ENCODE measurements at regions not wholly inside any gene's neighbourhood (a gene's known extent, or its start where the extent isn't known, plus 50 kb on each side); places are given as distances from the start of the nearest gene placed in this dataset.

DNA sequence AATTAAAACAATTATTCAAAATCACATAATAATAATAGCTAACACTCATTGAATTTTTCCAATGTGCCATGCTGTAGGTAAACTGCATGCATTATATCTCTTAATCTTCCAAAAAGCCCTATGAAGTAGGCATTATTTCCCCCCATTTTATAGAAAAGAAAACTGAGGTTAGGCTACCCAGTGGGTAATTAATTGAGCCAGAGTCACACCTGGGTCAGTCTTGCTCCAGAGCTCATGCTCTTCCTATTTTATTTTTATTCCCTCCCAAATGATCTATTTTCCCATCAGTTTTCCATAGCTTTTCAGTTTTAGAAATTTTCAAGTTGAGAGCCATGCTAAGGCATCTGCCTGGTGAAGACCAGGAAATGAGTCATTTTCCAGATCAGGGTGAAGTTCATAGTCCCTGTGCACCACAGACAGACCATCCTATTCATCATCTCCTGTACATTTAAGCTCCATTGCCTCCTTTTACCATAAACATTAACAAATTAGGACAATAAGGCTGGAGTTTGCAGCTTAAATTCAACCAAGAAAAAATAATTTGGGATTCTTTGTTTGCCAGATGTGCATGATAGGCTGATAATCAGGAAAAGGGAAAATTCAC lies 417.3 kb downstream of the OTOL1 start (continued):
- TF ChIP-seq, protein P1, sequence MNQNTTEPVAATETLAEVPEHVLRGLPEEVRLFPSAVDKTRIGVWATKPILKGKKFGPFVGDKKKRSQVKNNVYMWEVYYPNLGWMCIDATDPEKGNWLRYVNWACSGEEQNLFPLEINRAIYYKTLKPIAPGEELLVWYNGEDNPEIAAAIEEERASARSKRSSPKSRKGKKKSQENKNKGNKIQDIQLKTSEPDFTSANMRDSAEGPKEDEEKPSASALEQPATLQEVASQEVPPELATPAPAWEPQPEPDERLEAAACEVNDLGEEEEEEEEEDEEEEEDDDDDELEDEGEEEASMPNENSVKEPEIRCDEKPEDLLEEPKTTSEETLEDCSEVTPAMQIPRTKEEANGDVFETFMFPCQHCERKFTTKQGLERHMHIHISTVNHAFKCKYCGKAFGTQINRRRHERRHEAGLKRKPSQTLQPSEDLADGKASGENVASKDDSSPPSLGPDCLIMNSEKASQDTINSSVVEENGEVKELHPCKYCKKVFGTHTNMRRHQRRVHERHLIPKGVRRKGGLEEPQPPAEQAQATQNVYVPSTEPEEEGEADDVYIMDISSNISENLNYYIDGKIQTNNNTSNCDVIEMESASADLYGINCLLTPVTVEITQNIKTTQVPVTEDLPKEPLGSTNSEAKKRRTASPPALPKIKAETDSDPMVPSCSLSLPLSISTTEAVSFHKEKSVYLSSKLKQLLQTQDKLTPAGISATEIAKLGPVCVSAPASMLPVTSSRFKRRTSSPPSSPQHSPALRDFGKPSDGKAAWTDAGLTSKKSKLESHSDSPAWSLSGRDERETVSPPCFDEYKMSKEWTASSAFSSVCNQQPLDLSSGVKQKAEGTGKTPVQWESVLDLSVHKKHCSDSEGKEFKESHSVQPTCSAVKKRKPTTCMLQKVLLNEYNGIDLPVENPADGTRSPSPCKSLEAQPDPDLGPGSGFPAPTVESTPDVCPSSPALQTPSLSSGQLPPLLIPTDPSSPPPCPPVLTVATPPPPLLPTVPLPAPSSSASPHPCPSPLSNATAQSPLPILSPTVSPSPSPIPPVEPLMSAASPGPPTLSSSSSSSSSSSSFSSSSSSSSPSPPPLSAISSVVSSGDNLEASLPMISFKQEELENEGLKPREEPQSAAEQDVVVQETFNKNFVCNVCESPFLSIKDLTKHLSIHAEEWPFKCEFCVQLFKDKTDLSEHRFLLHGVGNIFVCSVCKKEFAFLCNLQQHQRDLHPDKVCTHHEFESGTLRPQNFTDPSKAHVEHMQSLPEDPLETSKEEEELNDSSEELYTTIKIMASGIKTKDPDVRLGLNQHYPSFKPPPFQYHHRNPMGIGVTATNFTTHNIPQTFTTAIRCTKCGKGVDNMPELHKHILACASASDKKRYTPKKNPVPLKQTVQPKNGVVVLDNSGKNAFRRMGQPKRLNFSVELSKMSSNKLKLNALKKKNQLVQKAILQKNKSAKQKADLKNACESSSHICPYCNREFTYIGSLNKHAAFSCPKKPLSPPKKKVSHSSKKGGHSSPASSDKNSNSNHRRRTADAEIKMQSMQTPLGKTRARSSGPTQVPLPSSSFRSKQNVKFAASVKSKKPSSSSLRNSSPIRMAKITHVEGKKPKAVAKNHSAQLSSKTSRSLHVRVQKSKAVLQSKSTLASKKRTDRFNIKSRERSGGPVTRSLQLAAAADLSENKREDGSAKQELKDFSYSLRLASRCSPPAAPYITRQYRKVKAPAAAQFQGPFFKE (tag by site-specific recombination; IDR thresholded peaks at IDR 0.05; ENCODE audit: borderline replicate concordance) = no peak
- TF ChIP-seq REPIN1 (tag by site-specific recombination; IDR thresholded peaks at IDR 0.05; ENCODE audit: low read depth) = no peak

DNA sequence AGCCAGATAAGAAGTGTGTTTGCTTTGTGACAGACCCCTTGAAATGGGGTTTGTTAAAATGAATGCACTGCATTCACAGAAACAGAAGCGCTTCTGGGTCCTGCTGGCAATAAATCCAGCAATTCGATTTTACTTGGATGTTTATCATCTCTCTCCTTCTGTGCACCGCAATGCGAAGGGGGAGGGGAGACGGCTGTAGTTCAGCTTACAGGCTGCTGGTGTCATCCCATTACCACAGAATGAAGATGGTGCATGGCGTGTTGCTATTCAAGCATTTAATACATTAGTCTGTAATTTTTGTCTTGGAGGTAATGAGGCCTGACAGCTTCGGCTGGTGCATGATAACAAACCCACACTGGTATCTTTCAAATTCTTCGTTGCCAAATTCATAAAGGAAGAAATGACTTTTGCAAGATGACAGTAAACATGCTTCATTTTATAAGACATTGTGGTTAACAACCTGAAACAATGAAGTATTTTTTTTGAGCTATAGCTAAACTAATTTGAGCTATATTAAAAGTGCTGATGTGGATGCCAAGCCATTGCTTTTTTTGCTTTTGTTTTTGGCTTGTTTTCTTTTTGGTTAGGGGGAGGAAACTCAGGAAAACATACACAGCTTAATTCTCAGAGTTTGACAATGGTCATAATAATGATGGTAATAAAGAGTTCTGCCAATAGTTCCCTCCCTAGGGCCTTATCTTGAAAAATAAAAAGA lies 418.3 kb downstream of the OTOL1 start:
- Histone ChIP-seq H3K4me3 (ENCODE audit: low read depth, low read length) (no peak overlapping the region), H3K27ac (ENCODE audit: extremely low read depth, low read depth, low read length) (no peak overlapping the region), H3K36me3 (ENCODE audit: control insufficient read depth in 2 of 2, insufficient read depth in 1 of 2, low read length in 2 of 2) (no peaks in the 10 kb centered on the region), H3K4me1 (ENCODE audit: control insufficient read depth, insufficient read depth, low read length) (no peaks in the 10 kb centered on the region), H3K9me3 (ENCODE audit: control insufficient read depth, insufficient read depth, low read depth, low read length) (no peaks in the 10 kb centered on the region)
- POLR2A ChIA-PET = no interaction called here
- TF ChIP-seq ZNF48 (tag by site-specific recombination; IDR thresholded peaks at IDR 0.05) = no peak
- TF ChIP-seq, protein P2, sequence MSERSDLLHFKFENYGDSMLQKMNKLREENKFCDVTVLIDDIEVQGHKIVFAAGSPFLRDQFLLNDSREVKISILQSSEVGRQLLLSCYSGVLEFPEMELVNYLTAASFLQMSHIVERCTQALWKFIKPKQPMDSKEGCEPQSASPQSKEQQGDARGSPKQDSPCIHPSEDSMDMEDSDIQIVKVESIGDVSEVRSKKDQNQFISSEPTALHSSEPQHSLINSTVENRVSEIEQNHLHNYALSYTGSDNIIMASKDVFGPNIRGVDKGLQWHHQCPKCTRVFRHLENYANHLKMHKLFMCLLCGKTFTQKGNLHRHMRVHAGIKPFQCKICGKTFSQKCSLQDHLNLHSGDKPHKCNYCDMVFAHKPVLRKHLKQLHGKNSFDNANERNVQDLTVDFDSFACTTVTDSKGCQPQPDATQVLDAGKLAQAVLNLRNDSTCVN (tag by site-specific recombination; optimal IDR thresholded peaks at IDR 0.05) = no peak
- TF ChIP-seq ZNF585B (tag by site-specific recombination; IDR thresholded peaks at IDR 0.05) = no peak
- TF ChIP-seq, protein P3, sequence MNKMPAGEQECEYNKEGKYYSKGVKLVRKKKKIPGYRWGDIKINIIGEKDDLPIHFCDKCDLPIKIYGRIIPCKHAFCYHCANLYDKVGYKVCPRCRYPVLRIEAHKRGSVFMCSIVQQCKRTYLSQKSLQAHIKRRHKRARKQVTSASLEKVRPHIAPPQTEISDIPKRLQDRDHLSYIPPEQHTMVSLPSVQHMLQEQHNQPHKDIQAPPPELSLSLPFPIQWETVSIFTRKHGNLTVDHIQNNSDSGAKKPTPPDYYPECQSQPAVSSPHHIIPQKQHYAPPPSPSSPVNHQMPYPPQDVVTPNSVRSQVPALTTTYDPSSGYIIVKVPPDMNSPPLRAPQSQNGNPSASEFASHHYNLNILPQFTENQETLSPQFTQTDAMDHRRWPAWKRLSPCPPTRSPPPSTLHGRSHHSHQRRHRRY (tag by site-specific recombination; IDR thresholded peaks at IDR 0.05) = no peak
- no peak for TF ChIP-seq MEIS1 (CRISPR knock-in tag; IDR thresholded peaks at IDR 0.05; ENCODE audit: borderline replicate concordance)
- TF ChIP-seq ZBTB21 (tag by site-specific recombination; IDR thresholded peaks at IDR 0.05) = no peak
- no peak for TF ChIP-seq ZNF423 (tag by site-specific recombination; IDR thresholded peaks at IDR 0.05)
- no peak for TF ChIP-seq ZNF24 (tag by site-specific recombination; IDR thresholded peaks at IDR 0.05)
- TF ChIP-seq YY1 (tag by site-specific recombination; IDR thresholded peaks at IDR 0.05) = no peak
- TF ChIP-seq ZNF211 (tag by site-specific recombination; IDR thresholded peaks at IDR 0.05; ENCODE audit: low read depth) = no peak
- TF ChIP-seq RBAK (tag by site-specific recombination; IDR thresholded peaks at IDR 0.05) = no peak
- TF ChIP-seq ZNF140 (tag by site-specific recombination; IDR thresholded peaks at IDR 0.05) = no peak
- CTCF ChIA-PET = interaction anchor here (0.6 kb wide), 1 partner anchor 1128 kb away, joined by 4 read pairs; no protein-coding TSS in a partner anchor

DNA sequence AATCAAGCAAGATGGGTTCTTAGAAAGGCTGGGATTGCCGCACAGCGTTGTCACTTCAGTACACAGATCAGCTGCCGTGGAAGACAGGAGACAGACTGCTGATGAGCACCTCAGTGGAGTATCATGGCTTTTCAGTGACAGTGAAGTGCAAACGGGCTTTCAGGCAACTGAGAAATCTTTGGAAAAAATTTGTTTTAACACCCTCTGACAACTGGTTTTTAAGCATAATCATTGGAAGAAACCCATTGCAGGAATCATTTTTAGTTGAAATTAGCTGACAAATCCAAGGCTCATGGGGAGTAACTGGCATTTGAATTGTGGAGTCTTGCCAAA lies 418.8 kb downstream of the OTOL1 start:
- TF ChIP-seq GLI4 (tag by site-specific recombination; IDR thresholded peaks at IDR 0.05) (no peak), ZNF184 (tag by site-specific recombination; IDR thresholded peaks at IDR 0.05) (no peak), ZNF302 (tag by site-specific recombination; IDR thresholded peaks at IDR 0.05; ENCODE audit: low read depth) (no peak)
- TF ChIP-seq, protein P4, sequence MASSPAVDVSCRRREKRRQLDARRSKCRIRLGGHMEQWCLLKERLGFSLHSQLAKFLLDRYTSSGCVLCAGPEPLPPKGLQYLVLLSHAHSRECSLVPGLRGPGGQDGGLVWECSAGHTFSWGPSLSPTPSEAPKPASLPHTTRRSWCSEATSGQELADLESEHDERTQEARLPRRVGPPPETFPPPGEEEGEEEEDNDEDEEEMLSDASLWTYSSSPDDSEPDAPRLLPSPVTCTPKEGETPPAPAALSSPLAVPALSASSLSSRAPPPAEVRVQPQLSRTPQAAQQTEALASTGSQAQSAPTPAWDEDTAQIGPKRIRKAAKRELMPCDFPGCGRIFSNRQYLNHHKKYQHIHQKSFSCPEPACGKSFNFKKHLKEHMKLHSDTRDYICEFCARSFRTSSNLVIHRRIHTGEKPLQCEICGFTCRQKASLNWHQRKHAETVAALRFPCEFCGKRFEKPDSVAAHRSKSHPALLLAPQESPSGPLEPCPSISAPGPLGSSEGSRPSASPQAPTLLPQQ (tag by site-specific recombination; IDR thresholded peaks at IDR 0.05) = no peak
- H3K4me3 ChIP-seq (ENCODE audit: low read depth, low read length) = no peak overlapping the region
- ChIA-PET CTCF (interaction anchor here (0.6 kb wide), 1 partner anchor 1127 kb away, joined by 4 read pairs; no protein-coding TSS in a partner anchor), POLR2A (no interaction called here)
- no peaks in the 10 kb centered on the region for H3K36me3 ChIP-seq (ENCODE audit: control insufficient read depth in 2 of 2, insufficient read depth in 1 of 2, low read length in 2 of 2)
- H3K27ac ChIP-seq (ENCODE audit: extremely low read depth, low read depth, low read length) = no peak overlapping the region
- H3K9me3 ChIP-seq (ENCODE audit: control insufficient read depth, insufficient read depth, low read depth, low read length) = no peaks in the 10 kb centered on the region
- H3K4me1 ChIP-seq (ENCODE audit: control insufficient read depth, insufficient read depth, low read length) = no peaks in the 10 kb centered on the region
